VCaP (cell line): ENCODE measurements at regions not wholly inside any gene's neighbourhood (a gene's known extent, or its start where the extent isn't known, plus 50 kb on each side); places are given as distances from the start of the nearest gene placed in this dataset.

Experiments used
- H3K27ac ChIP-seq: fragments of 450-650 bp; 2 replicates; pipeline ENCODE4 v1.5.1; 2017
- CTCF ChIP-seq: fragments of 450-650 bp; conservative IDR thresholded peaks from 2 replicates; pipeline ENCODE4 v1.5.1; 2017; ENCODE audit warnings: mild to moderate bottlenecking, moderate library complexity

GRCh38 chr6:51398793-51399192 lies 580.1 kb downstream of the TFAP2B start:
- no peak for TF ChIP-seq CTCF
- H3K27ac ChIP-seq, result no peak overlapping the region

- TF ChIP-seq CTCF, result no peak
- no peak overlapping the region for H3K27ac ChIP-seq
Observed at GRCh38 chr6:51410453-51410852, 591.8 kb downstream of the TFAP2B start.

- H3K27ac ChIP-seq, result no peak overlapping the region
- TF ChIP-seq CTCF, result no peak
Observed at GRCh38 chr6:51411496-51412125, 592.9 kb downstream of the TFAP2B start.

- no peak overlapping the region for H3K27ac ChIP-seq
- TF ChIP-seq CTCF, result no peak
Observed at GRCh38 chr6:51414361-51414760, 595.7 kb downstream of the TFAP2B start.

GRCh38 chr6:51415501-51415900 lies 596.8 kb downstream of the TFAP2B start:
- H3K27ac ChIP-seq, result no peak overlapping the region
- no peak for TF ChIP-seq CTCF

GRCh38 chr6:51429017-51429712 lies 610.5 kb downstream of the TFAP2B start:
- H3K27ac ChIP-seq, result no peak overlapping the region
- no peak for TF ChIP-seq CTCF

GRCh38 chr6:51430589-51430988 lies 611.9 kb downstream of the TFAP2B start:
- no peak for TF ChIP-seq CTCF
- H3K27ac ChIP-seq, result no peak overlapping the region
